Retina (tissue), 1 donor: ENCODE measurements at regions not wholly inside any gene's neighbourhood (a gene's known extent, or its start where the extent isn't known, plus 50 kb on each side); places are given as distances from the start of the nearest gene placed in this dataset.
A peak's percentile ranks its signal among the peaks of the same experiment; 100 is the strongest.
"Not testable (repeated sequence)": the region's sequence is repeated elsewhere in the genome, so short reads cannot be mapped to it uniquely, and the experiment has no call there.

Experiments
- DNase-seq: peaks from one replicate; pipeline ENCODE4 v3.0.0-alpha.2; 2016

DNA sequence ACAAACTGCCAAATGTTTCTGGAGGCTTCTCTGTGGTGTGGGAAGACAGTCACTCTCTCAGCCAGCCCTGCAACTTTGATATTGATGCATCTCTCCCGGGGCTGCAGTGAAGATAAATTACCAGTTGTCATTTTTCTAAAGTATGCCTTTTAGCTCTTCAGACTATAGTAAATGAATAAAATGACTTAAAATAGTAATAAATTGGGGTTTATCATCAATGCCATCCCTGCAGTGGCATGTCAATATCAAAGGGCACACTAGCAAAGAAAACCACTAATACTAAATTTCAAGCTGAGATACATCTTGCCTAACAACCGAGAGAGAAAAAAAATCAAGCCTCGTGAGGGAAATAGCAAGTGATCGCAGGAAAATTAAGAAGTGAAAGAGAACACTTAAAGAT lies 749.5 kb upstream of the SLC39A10 start:
- no peak for DNase-seq

DNA sequence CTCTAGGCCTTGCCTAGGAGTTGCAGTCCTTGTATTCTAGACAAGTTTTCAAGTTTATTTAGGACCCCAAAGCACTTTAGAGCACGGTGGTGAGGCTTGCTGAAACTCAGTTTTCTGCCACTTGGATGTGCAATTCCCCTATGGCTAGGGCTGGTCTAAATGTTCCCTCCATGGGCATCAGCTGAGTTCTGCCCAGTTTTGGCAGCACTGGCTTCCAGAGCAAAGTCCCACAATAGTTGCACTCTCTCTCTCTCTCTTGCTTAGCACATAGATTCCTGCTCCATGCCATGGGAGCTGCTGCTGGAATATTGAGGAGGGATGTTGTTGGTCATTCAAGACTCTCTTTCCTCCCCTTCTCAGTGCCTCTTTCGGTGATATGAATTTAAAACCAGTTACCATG lies 760.2 kb upstream of the SLC39A10 start:
- no peak for DNase-seq

DNA sequence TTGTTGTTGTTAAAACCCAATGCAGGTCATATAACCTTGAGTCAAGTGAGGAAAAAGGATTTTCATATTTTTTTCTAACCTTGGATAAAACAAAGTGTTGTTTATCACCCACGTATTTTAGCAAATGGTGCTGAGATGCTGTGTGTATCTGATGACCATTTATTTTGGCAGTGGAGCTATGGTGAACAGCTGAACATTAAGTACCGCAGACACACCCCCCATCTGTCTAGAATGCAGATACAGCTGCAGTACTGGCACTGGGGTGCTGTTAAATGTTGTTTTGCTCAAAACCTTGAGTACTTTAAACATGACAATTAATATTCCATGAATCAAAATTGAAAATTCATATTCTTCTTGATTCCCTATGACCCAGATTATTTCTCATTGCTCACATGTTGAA lies 773.3 kb upstream of the SLC39A10 start:
- DNase-seq: no peak

- no peak for DNase-seq
Observed at GRCh38 chr2:194870974-194871535, 786.0 kb upstream of the SLC39A10 start.

- DNase-seq: no peak
Observed at GRCh38 chr2:194867328-194867727, 789.7 kb upstream of the SLC39A10 start.

DNA sequence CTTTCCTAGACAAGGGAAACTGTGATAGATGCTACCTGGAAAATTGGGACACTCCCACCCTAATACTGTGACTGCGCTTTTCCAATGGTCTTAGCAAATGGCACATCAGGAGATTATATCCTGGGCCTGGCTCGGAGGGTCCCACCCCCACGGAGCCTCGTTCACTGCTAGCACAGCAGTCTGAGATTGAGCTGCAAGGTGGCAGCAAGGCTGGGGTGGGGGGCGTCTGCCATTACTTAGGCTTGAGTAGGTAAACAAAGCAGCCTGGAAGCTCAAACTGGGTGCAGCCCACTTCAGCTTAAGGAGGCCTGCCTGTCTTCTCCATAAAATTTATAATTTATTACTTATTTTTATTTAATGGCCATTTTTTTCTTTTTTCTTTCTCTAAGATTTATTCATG lies 802.1 kb upstream of the SLC39A10 start:
- no peak for DNase-seq

- peak; percentile 20 for DNase-seq
Observed at GRCh38 chr2:194842871-194843270, 814.2 kb upstream of the SLC39A10 start.

- not testable (repeated sequence) for DNase-seq
Observed at GRCh38 chr2:194834371-194834770, 822.7 kb upstream of the SLC39A10 start.

DNA sequence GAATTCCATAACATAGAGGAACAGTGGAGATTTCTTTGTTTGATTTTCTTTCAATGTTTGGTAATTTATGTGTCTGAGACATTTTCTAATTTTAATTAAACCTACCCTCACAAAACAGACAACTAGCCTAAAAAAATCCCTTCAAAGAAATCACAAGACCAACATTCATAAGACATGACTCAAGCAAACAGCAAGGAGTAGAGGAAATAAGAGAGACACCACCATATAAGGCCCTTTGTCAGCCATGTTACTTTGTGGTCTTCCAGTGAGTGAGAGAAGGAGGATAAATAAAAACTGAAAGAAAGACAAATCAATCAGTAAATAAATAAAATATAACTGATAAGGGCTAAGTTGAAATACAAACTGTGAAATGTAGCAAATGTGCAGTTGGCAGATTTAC lies 830.8 kb upstream of the SLC39A10 start:
- DNase-seq: no peak

- no peak for DNase-seq
Observed at GRCh38 chr2:194824450-194824849, 832.6 kb upstream of the SLC39A10 start.

GRCh38 chr2:194822657-194823056 lies 834.4 kb upstream of the SLC39A10 start:
- DNase-seq: no peak

GRCh38 chr2:194822097-194822496 lies 834.9 kb upstream of the SLC39A10 start:
- DNase-seq: no peak

- DNase-seq: no peak
Observed at GRCh38 chr2:194819367-194819766, 837.7 kb upstream of the SLC39A10 start.

DNA sequence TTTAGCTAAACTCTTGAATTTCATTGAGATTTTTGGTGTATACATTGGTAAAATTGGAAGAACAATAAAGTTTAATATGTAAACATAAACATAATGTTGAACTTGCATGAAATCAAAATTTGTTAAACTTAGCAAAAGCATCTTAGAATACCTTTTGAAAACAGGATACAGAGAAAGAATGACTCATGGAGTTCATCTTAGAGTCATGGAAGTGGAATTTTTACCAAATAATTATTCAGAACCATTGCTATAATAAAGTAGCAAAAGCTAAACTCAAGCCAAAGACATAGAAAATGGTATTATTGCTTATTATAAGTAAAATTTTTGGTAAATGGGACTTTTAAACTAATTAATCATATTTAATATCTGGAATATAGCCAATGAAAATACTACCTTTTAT lies 841.6 kb upstream of the SLC39A10 start:
- DNase-seq: no peak

DNA sequence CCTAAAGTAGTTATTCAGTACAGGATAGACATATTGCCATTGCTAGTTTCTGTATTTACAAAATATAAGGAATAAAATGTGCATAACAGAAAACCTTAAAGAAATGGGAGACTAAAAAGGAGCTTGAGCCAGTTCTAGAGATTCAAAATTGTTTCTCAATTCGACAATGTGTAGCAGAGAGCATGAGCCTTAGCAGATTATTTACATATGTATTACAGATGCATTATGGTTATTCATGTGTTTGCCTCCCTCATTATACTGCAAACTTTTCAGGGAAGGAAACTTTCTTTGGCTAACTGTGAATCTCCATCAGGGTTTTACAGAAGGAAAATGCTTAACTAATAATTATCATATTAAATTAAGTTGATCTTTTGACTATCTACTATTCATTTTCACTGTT lies 854.4 kb upstream of the SLC39A10 start:
- DNase-seq: no peak

GRCh38 chr2:194787071-194787470 lies 870.0 kb upstream of the SLC39A10 start:
- DNase-seq: not testable (repeated sequence)

DNA sequence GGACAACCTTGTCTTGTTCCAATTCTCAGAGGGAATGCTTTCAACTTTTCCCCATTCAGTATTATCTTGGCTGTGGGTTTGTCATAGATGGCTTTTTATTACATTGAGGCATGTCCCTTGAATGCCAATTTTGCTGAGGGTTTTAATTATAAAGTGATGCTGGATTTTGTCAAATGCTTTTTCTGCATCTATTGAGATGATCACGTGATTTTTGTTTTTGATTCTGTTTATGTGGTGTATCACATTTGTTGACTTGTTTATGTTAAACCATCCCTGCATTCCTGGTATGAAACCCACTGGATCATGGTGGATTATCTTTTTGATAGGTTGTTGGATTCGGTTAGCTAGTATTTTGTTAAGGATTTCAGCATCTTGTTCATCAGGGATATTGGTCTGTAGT lies 885.6 kb upstream of the SLC39A10 start:
- not testable (repeated sequence) for DNase-seq

- DNase-seq: no peak
Observed at GRCh38 chr2:194769030-194769429, 888.0 kb upstream of the SLC39A10 start.

- peak; percentile 3 for DNase-seq
Observed at GRCh38 chr2:194765723-194766122, 891.3 kb upstream of the SLC39A10 start.

GRCh38 chr2:194750926-194751325 lies 906.1 kb upstream of the SLC39A10 start:
- no peak for DNase-seq

- peak; percentile 6 for DNase-seq
Observed at GRCh38 chr2:194745557-194746146, 911.4 kb upstream of the SLC39A10 start.

DNA sequence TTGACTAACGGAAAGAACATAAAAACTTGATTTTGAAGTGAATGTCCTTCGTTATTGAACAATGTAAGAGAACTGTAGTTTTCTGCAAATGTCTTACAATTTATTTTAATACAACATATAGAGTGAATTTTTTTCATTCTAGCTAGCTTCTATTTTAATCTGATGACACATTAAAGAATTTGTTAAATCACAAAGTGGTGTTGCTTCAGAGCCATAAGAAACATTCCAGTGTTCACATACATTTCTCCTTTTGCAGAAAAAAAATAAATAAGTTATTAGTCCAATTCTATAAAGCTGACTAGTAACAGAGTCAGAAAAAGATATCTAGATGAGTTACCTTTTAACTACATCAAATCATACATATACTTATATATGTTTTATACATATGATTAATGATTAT lies 914.3 kb upstream of the SLC39A10 start:
- DNase-seq: no peak

GRCh38 chr2:194739217-194739616 lies 917.8 kb upstream of the SLC39A10 start:
- no peak for DNase-seq

GRCh38 chr2:194735837-194736542 lies 921.0 kb upstream of the SLC39A10 start:
- no peak for DNase-seq

- no peak for DNase-seq
Observed at GRCh38 chr2:194730266-194730665, 926.8 kb upstream of the SLC39A10 start.
